Mesothelial cell of epicardium (in vitro differentiated cells): ENCODE measurements at regions not wholly inside any gene's neighbourhood (a gene's known extent, or its start where the extent isn't known, plus 50 kb on each side); places are given as distances from the start of the nearest gene placed in this dataset.
"Not testable (repeated sequence)": the region's sequence is repeated elsewhere in the genome, so short reads cannot be mapped to it uniquely, and the experiment has no call there.

Experiments used
- DNase-seq, 2 experiments: peaks; one replicate each; pipeline ENCODE4 v3.0.0; 2021; ENCODE audit warnings: low spot score in 2 of 2; ENCODE audit not compliant: unreplicated experiment in 2 of 2
- H3K27ac Mint-ChIP-seq: 2 replicates; pipeline ENCODE4 v1.8.0; 2021; ENCODE audit warnings: mixed read lengths
- H3K27me3 Mint-ChIP-seq: 2 replicates; pipeline ENCODE4 v1.8.0; 2021; ENCODE audit warnings: low read depth, mixed read lengths
- H3K36me3 Mint-ChIP-seq: 2 replicates; pipeline ENCODE4 v1.8.0; 2021; ENCODE audit warnings: mixed read lengths
- H3K4me1 Mint-ChIP-seq: 2 replicates; pipeline ENCODE4 v1.8.0; 2021; ENCODE audit warnings: mixed read lengths
- H3K4me3 Mint-ChIP-seq: 2 replicates; pipeline ENCODE4 v1.8.0; 2021; ENCODE audit warnings: mild to moderate bottlenecking, moderate library complexity, mixed read lengths
- H3K9me3 Mint-ChIP-seq: 2 replicates; pipeline ENCODE4 v1.8.0; 2021; ENCODE audit warnings: mixed read lengths
- CTCF ChIP-seq: fragments of 200-600 bp; sonication (generic); IDR thresholded peaks from one replicate; pipeline ENCODE4 v1.5.0; 2021; ENCODE audit warnings: antibody characterized with exemption; ENCODE audit not compliant: unreplicated experiment

- Mint-ChIP-seq H3K27ac (no peak overlapping the region), H3K27me3 (no peaks in the 10 kb centered on the region), H3K9me3 (peaks cover 8% of the 10 kb centered on the region), H3K36me3 (no peaks in the 10 kb centered on the region), H3K4me1 (no peaks in the 10 kb centered on the region), H3K4me3 (no peak overlapping the region)
- no peak for TF ChIP-seq CTCF
- no peak for DNase-seq
Observed at GRCh38 chr7:91397096-91397495, 132.9 kb downstream of the FZD1 start.

GRCh38 chr7:91397612-91398011 lies 133.4 kb downstream of the FZD1 start:
- no peaks in the 10 kb centered on the region for H3K4me1 Mint-ChIP-seq
- peaks cover 13% of the 10 kb centered on the region for H3K9me3 Mint-ChIP-seq
- H3K27ac Mint-ChIP-seq = no peak overlapping the region
- no peaks in the 10 kb centered on the region for H3K36me3 Mint-ChIP-seq
- TF ChIP-seq CTCF = no peak
- DNase-seq = no peak
- H3K27me3 Mint-ChIP-seq = no peaks in the 10 kb centered on the region
- no peak overlapping the region for H3K4me3 Mint-ChIP-seq

GRCh38 chr7:91398341-91398740 lies 134.1 kb downstream of the FZD1 start:
- no peak for DNase-seq
- H3K27me3 Mint-ChIP-seq = no peaks in the 10 kb centered on the region
- H3K9me3 Mint-ChIP-seq = peaks cover 20% of the 10 kb centered on the region
- H3K36me3 Mint-ChIP-seq = no peaks in the 10 kb centered on the region
- H3K4me3 Mint-ChIP-seq = no peak overlapping the region
- no peak for TF ChIP-seq CTCF
- no peak overlapping the region for H3K27ac Mint-ChIP-seq
- H3K4me1 Mint-ChIP-seq = no peaks in the 10 kb centered on the region

GRCh38 chr7:91405092-91405788 lies 141.0 kb downstream of the FZD1 start:
- no peak for TF ChIP-seq CTCF
- H3K27ac Mint-ChIP-seq = no peak overlapping the region
- peaks cover 1% of the 10 kb centered on the region for H3K36me3 Mint-ChIP-seq
- no peak overlapping the region for H3K4me3 Mint-ChIP-seq
- H3K4me1 Mint-ChIP-seq = peaks cover 3% of the 10 kb centered on the region
- no peaks in the 10 kb centered on the region for H3K27me3 Mint-ChIP-seq
- H3K9me3 Mint-ChIP-seq = peaks cover 25% of the 10 kb centered on the region
- no peak for DNase-seq

GRCh38 chr7:91405873-91406272 lies 141.6 kb downstream of the FZD1 start:
- not testable (repeated sequence) for DNase-seq, H3K4me1 Mint-ChIP-seq, H3K27me3 Mint-ChIP-seq, H3K4me3 Mint-ChIP-seq, H3K36me3 Mint-ChIP-seq, H3K27ac Mint-ChIP-seq
- H3K9me3 Mint-ChIP-seq = peaks cover 24% of the 10 kb centered on the region

- no peak for TF ChIP-seq CTCF
- H3K36me3 Mint-ChIP-seq = peaks cover 1% of the 10 kb centered on the region
- peaks cover 9% of the 10 kb centered on the region for H3K9me3 Mint-ChIP-seq
- no peak overlapping the region for H3K27ac Mint-ChIP-seq
- H3K27me3 Mint-ChIP-seq = no peaks in the 10 kb centered on the region
- H3K4me1 Mint-ChIP-seq = peaks cover 3% of the 10 kb centered on the region
- DNase-seq = no peak
- H3K4me3 Mint-ChIP-seq = no peak overlapping the region
Observed at GRCh38 chr7:91407942-91408341, 143.7 kb downstream of the FZD1 start.
